Loucy (cell line): ENCODE measurements at regions not wholly inside any gene's neighbourhood (a gene's known extent, or its start where the extent isn't known, plus 50 kb on each side); places are given as distances from the start of the nearest gene placed in this dataset.

Source experiments
- H2AFZ ChIP-seq: fragments of 200-600 bp; sonication (generic); 2 replicates; pipeline ENCODE4 v1.6.0; 2016; ENCODE audit warnings: antibody characterized with exemption, mild to moderate bottlenecking, low read length, moderate library complexity
- H3F3A ChIP-seq: fragments of 200-600 bp; 2 replicates; pipeline ENCODE4 v1.6.0; 2016; ENCODE audit warnings: antibody characterized with exemption, low read depth, mild to moderate bottlenecking
- H3K27me3 ChIP-seq: fragments of 200-600 bp; sonication (generic); 2 replicates; pipeline ENCODE4 v1.6.1; 2014; ENCODE audit warnings: low read length, mild to moderate bottlenecking; ENCODE audit not compliant: insufficient read depth, poor library complexity, severe bottlenecking
- H3K36me3 ChIP-seq: fragments of 200-600 bp; sonication (generic); 2 replicates; pipeline ENCODE4 v1.6.1; 2016; ENCODE audit warnings: low read length; ENCODE audit not compliant: insufficient read depth
- H3K4me1 ChIP-seq: fragments of 200-600 bp; sonication (generic); 2 replicates; pipeline ENCODE4 v1.5.1; 2014; ENCODE audit warnings: low read length, mild to moderate bottlenecking; ENCODE audit not compliant: insufficient read depth, poor library complexity, severe bottlenecking
- H3K4me2 ChIP-seq: fragments of 200-600 bp; sonication (generic); 2 replicates; pipeline ENCODE4 v1.6.0; 2014; ENCODE audit warnings: antibody characterized with exemption, low read length, low read depth, mild to moderate bottlenecking; ENCODE audit not compliant: poor library complexity, severe bottlenecking
- H3K4me3 ChIP-seq: fragments of 200-600 bp; sonication (generic); 2 replicates; pipeline ENCODE4 v1.5.1; 2014; ENCODE audit warnings: low read length, mild to moderate bottlenecking, mixed read lengths; ENCODE audit not compliant: poor library complexity, severe bottlenecking
- H3K79me2 ChIP-seq: fragments of 200-600 bp; sonication (generic); 2 replicates; pipeline ENCODE4 v1.6.1; 2014; ENCODE audit warnings: low read length; ENCODE audit not compliant: insufficient read depth
- H3K9ac ChIP-seq: fragments of 200-600 bp; sonication (generic); 2 replicates; pipeline ENCODE4 v1.6.0; 2014; ENCODE audit warnings: mild to moderate bottlenecking, low read depth, low read length, moderate library complexity; ENCODE audit not compliant: poor library complexity, severe bottlenecking
- H3K9me2 ChIP-seq: fragments of 200-600 bp; sonication (generic); replicated peaks from 2 replicates; pipeline ENCODE4 v1.6.1; 2016; ENCODE audit warnings: low read depth, low read length, mixed read lengths
- H3K9me3 ChIP-seq: fragments of 200-600 bp; sonication (generic); 2 replicates; pipeline ENCODE4 v1.6.1; 2014; ENCODE audit warnings: mild to moderate bottlenecking, antibody characterized with exemption, low read length, low read depth; ENCODE audit not compliant: insufficient read depth
- H4K20me1 ChIP-seq: fragments of 200-600 bp; sonication (generic); 2 replicates; pipeline ENCODE4 v1.6.0; 2014; ENCODE audit warnings: antibody characterized with exemption, low read length, mild to moderate bottlenecking; ENCODE audit not compliant: insufficient read depth, poor library complexity, severe bottlenecking
- EZH2phosphoT487 ChIP-seq: fragments of 200-600 bp; IDR thresholded peaks from 2 replicates; pipeline ENCODE4 v1.6.1; 2018; ENCODE audit warnings: antibody characterized with exemption, mild to moderate bottlenecking, moderate library complexity, borderline replicate concordance
- TF ChIP-seq, protein P1 (sequence below): fragments of 200-600 bp; sonication (generic); conservative IDR thresholded peaks from 2 replicates; pipeline ENCODE4 v1.5.1; 2014; ENCODE audit warnings: mild to moderate bottlenecking, antibody characterized with exemption, low read length

DNA sequence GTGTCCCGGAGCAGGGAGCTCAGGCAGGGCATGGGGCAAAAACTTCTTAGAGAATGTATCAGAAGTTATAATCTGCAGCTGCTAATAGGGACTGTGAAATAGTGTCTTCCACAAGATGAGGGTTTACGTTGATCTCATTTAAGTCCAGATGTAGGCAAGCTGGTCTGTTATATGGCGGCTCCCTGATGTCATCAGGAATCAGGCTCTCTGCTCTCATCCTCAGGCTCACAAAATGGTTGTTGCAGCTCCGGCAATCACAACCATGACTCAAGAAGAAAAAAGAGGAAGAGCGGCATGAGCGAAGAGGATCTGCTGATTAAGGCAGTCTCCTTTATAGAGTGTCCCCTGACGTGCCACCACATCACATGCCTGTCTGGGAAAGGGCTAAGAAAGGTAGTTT, 191.3 kb downstream of the KLF5 start:
- no peaks in the 10 kb centered on the region for H3K27me3 ChIP-seq
- H3F3A ChIP-seq = no peaks in the 10 kb centered on the region
- H4K20me1 ChIP-seq = no peaks in the 10 kb centered on the region
- H3K9me3 ChIP-seq = no peaks in the 10 kb centered on the region
- H3K79me2 ChIP-seq = no peaks in the 10 kb centered on the region
- no peak overlapping the region for H3K4me2 ChIP-seq
- no peak overlapping the region for H3K9ac ChIP-seq
- no peaks in the 10 kb centered on the region for H3K4me1 ChIP-seq
- no peak for TF ChIP-seq EZH2phosphoT487
- TF ChIP-seq, protein P1, sequence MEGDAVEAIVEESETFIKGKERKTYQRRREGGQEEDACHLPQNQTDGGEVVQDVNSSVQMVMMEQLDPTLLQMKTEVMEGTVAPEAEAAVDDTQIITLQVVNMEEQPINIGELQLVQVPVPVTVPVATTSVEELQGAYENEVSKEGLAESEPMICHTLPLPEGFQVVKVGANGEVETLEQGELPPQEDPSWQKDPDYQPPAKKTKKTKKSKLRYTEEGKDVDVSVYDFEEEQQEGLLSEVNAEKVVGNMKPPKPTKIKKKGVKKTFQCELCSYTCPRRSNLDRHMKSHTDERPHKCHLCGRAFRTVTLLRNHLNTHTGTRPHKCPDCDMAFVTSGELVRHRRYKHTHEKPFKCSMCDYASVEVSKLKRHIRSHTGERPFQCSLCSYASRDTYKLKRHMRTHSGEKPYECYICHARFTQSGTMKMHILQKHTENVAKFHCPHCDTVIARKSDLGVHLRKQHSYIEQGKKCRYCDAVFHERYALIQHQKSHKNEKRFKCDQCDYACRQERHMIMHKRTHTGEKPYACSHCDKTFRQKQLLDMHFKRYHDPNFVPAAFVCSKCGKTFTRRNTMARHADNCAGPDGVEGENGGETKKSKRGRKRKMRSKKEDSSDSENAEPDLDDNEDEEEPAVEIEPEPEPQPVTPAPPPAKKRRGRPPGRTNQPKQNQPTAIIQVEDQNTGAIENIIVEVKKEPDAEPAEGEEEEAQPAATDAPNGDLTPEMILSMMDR = no peak
- H3K9me2 ChIP-seq = no peaks in the 10 kb centered on the region
- H2AFZ ChIP-seq = no peak overlapping the region
- no peaks in the 10 kb centered on the region for H3K36me3 ChIP-seq
- no peak overlapping the region for H3K4me3 ChIP-seq

DNA sequence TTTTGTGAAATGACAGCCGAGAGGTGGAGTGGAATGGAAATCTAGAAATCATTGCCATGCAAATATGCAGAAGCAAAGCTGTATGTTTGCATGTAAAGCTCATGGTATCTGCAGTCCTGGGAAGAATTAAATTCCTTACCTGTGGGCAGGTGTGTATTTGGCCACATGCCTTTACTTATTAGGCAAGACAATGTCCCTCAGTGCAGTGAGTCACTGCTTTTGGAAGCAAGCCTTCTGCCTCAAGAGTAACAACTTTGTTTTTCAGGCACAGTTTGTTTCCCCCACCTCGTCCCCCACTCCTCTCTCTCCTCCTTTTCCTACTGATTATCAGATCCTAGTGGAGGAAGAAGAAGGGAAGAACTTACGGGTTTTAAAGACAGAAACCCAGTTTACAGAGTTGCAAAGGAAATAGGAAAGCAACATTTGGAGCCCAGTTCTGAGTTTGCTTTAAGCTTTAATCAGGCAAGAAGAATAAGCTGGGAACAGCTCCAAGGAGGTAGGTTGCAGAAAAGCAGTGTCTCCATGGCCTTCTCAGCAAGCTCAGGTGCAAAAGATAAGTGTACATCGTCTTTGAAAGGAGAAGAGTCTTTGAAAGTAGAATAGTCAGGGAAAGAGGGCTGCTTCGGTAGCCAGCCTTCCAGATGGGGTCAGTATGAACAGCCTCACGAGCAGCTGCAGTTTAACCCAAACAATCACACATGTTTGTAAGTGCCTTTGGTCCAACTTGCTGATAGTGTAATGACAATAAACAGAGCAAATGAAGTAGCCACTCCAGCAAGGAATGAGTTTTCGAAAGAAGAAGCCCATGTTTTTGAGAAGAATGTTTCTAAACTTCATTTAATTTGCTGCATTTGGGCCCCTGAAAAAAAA, 190.1 kb downstream of the KLF5 start:
- Histone ChIP-seq H3F3A (no peaks in the 10 kb centered on the region), H2AFZ (no peak overlapping the region), H4K20me1 (no peaks in the 10 kb centered on the region), H3K79me2 (no peaks in the 10 kb centered on the region), H3K9me2 (no peaks in the 10 kb centered on the region), H3K4me1 (no peaks in the 10 kb centered on the region), H3K36me3 (no peaks in the 10 kb centered on the region), H3K4me3 (no peak overlapping the region), H3K9me3 (no peaks in the 10 kb centered on the region), H3K27me3 (no peaks in the 10 kb centered on the region), H3K4me2 (no peak overlapping the region), H3K9ac (no peak overlapping the region)
- TF ChIP-seq EZH2phosphoT487 = no peak
- TF ChIP-seq, protein P1 = no peak

DNA sequence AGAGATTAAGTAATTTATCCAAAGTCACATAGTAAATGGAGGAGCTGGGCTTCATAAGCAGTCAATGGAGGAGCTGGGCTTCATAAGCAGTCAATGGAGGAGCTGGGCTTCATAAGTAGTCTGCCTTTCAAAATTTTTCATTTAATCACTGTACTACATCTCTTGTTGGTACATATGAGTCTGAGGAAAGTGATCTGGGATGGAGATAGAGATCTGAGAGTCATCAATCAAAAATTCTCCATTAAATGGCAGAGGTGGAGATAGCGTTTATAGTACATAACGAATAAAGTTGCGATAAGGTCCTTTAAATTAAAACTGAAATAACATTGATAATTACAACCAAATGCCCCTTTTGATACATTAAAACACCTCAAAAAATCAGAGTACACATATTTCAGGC, 189.3 kb downstream of the KLF5 start:
- no peak for TF ChIP-seq EZH2phosphoT487
- TF ChIP-seq, protein P1 = no peak
- Histone ChIP-seq H3K9me3 (no peaks in the 10 kb centered on the region), H3K4me3 (no peak overlapping the region), H3K79me2 (no peaks in the 10 kb centered on the region), H2AFZ (no peak overlapping the region), H3K4me2 (no peak overlapping the region), H3K9me2 (no peaks in the 10 kb centered on the region), H3K9ac (no peak overlapping the region), H3F3A (no peaks in the 10 kb centered on the region), H3K36me3 (no peaks in the 10 kb centered on the region), H3K4me1 (no peaks in the 10 kb centered on the region), H4K20me1 (no peaks in the 10 kb centered on the region), H3K27me3 (no peaks in the 10 kb centered on the region)
